K562 (cell line): ENCODE measurements at regions not wholly inside any gene's neighbourhood (a gene's known extent, or its start where the extent isn't known, plus 50 kb on each side); places are given as distances from the start of the nearest gene placed in this dataset.

Source experiments
- ATAC-seq: fragments of 200-7000 bp; cut with Tn5 transposase; 3 replicates; pipeline ENCODE4 v1.9.1; 2020; ENCODE audit warnings: moderate library complexity
- BruUV-seq: library from RNA; stranded (reverse); fragments of 400-500 nt; replicated peaks from 2 replicates; lab custom pipeline; 2021; lab: Mats Ljungman, UMichigan
- CTCF ChIA-PET: fragments of 300-600 bp; formaldehyde crosslinking; extraction: SDS; loops from one replicate; lab custom pipeline; 2021; ENCODE audit warnings: low intra/inter-chr PET ratio; lab: Yijun Ruan, JAX
- POLR2A ChIA-PET: fragments of 300-600, 350-650 bp; sonication (Branson Sonifier 250); formaldehyde crosslinking; extraction: SDS; loops from one replicate; lab custom pipeline; 2021; ENCODE audit warnings: antibody characterized with exemption, inconsistent platforms; lab: Yijun Ruan, JAX
- DNase-seq, 4 experiments: peaks; one replicate each; pipeline versions ENCODE4 v3.0.0 to v3.0.0-alpha.2; 2011 to 2018; ENCODE audit warnings: low spot score in 3 of 4, mixed read lengths in 3 of 4; ENCODE audit errors: extremely low read depth in 1 of 4
- FAIRE-seq: peaks from 2 replicates; lab custom pipeline; 2011; peaks lifted over from hg19 to GRCh38; lab: Jason Lieb, UNC
- H2AFZ ChIP-seq: 2 replicates; pipeline ENCODE4 v1.6.0; 2011; ENCODE audit warnings: low read depth, low read length, control low read depth, inconsistent platforms
- H3K27ac ChIP-seq: fragments of 200-600 bp; 3 replicates; pipeline ENCODE4 v1.8.0; 2011; ENCODE audit warnings: low read depth, mild to moderate bottlenecking, control low read depth, inconsistent platforms, low read length, moderate library complexity, mixed read lengths; ENCODE audit errors: extremely low read depth
- H3K27me3 ChIP-seq, 2 experiments: fragments of 300-600 bp in 1 of 2; 2 replicates in 1 of 2; 3 replicates in 1 of 2; pipeline versions ENCODE4 v1.6.0 to v1.8.0; 2011; ENCODE audit warnings: inconsistent platforms in 2 of 2, low read length in 2 of 2, mild to moderate bottlenecking in 1 of 2, mixed read lengths in 1 of 2, moderate library complexity in 1 of 2; ENCODE audit not compliant: control insufficient read depth in 2 of 2, insufficient read depth in 2 of 2
- H3K36me3 ChIP-seq: fragments of 300-600 bp; 3 replicates; pipeline ENCODE4 v1.8.0; 2011; ENCODE audit warnings: mild to moderate bottlenecking, low read length, inconsistent platforms; ENCODE audit not compliant: control insufficient read depth, insufficient read depth
- H3K4me1 ChIP-seq, 2 experiments: fragments of 200-600 bp in 1 of 2; replicated peaks in 1 of 2; 2 replicates in 1 of 2; 3 replicates in 1 of 2; pipeline versions ENCODE4 v1.5.1 to v1.8.0; 2011; ENCODE audit warnings: inconsistent platforms in 2 of 2, low read length in 2 of 2, mild to moderate bottlenecking in 1 of 2, mixed read lengths in 1 of 2, moderate library complexity in 1 of 2; ENCODE audit not compliant: control insufficient read depth in 2 of 2, insufficient read depth in 2 of 2
- H3K4me2 ChIP-seq: 2 replicates; pipeline ENCODE4 v1.6.1; 2011; ENCODE audit warnings: low read length, control low read depth, inconsistent platforms, mixed read lengths; ENCODE audit not compliant: insufficient read depth
- H3K4me3 ChIP-seq: fragments of 200-600 bp; sonication (generic), shearing (Covaris generic); 2 replicates; pipeline ENCODE4 v1.5.1; 2016; ENCODE audit warnings: control low read depth, inconsistent platforms
- H3K79me2 ChIP-seq: fragments of 200-600 bp; 3 replicates; pipeline ENCODE4 v1.8.0; 2011; ENCODE audit warnings: low read length, inconsistent platforms; ENCODE audit not compliant: control insufficient read depth, insufficient read depth
- H3K9ac ChIP-seq, 2 experiments: 2 replicates each; pipeline versions ENCODE4 v1.6.0 to v1.6.1; 2011; ENCODE audit warnings: low read depth in 2 of 2, low read length in 2 of 2, control low read depth in 1 of 2, inconsistent platforms in 1 of 2, mild to moderate bottlenecking in 1 of 2, mixed read lengths in 1 of 2; ENCODE audit not compliant: insufficient read depth in 1 of 2
- H3K9me1 ChIP-seq: one replicate; pipeline ENCODE4 v1.6.0; 2011; ENCODE audit warnings: inconsistent platforms, mild to moderate bottlenecking, low read length, moderate library complexity; ENCODE audit not compliant: control insufficient read depth, insufficient read depth
- H3K9me3 ChIP-seq: replicated peaks from 2 replicates; pipeline ENCODE4 v1.5.1; 2011; ENCODE audit warnings: low read depth, low read length, inconsistent platforms; ENCODE audit not compliant: control insufficient read depth, insufficient read depth
- H4K20me1 ChIP-seq: replicated peaks from 2 replicates; pipeline ENCODE4 v1.6.1; 2011; ENCODE audit warnings: low read length, inconsistent platforms, mixed read lengths; ENCODE audit not compliant: control insufficient read depth, insufficient read depth
- C11orf30 ChIP-seq: fragments of 450-650 bp; IDR thresholded peaks from 2 replicates; pipeline ENCODE4 v1.6.1; 2016; ENCODE audit warnings: low read depth, mild to moderate bottlenecking
- CTBP1 ChIP-seq: fragments of 450-650 bp; IDR thresholded peaks from 2 replicates; pipeline ENCODE4 v1.6.1; 2016; ENCODE audit warnings: borderline replicate concordance
- ESRRA ChIP-seq: fragments of 450-650 bp; IDR thresholded peaks from 2 replicates; pipeline ENCODE4 v1.6.1; 2014; ENCODE audit warnings: low read depth, mild to moderate bottlenecking, moderate library complexity, borderline replicate concordance
- MAFF ChIP-seq: IDR thresholded peaks from 2 replicates; pipeline ENCODE4 v1.6.1; 2012; ENCODE audit warnings: low read length, improper control_type of control experiment
- MAFG ChIP-seq: fragments of 450-650 bp; conservative IDR thresholded peaks from 2 replicates; pipeline ENCODE4 v1.6.1; 2016; ENCODE audit warnings: missing genetic modification characterization, missing compliant biosample characterization
- MAFK ChIP-seq: IDR thresholded peaks from 2 replicates; pipeline ENCODE4 v1.6.1; 2011; ENCODE audit warnings: low read length, improper control_type of control experiment
- MAX ChIP-seq: sonication (generic); formaldehyde crosslinking; IDR thresholded peaks from 2 replicates; pipeline ENCODE4 v1.9.0; 2022; ENCODE audit warnings: mild to moderate bottlenecking, missing genetic modification reagents
- MTF1 ChIP-seq: fragments of 250-450 bp; sonication (Bioruptor Pico); IDR thresholded peaks from 2 replicates; pipeline ENCODE4 v1.9.0; 2021; ENCODE audit warnings: moderate library complexity, mild to moderate bottlenecking, inconsistent platforms, borderline replicate concordance
- STAT5A ChIP-seq: IDR thresholded peaks from 2 replicates; pipeline ENCODE4 v1.6.1; 2012; ENCODE audit warnings: low read length, inconsistent platforms, borderline replicate concordance
- ZNF316 ChIP-seq: fragments of 450-650 bp; IDR thresholded peaks from 2 replicates; pipeline ENCODE4 v1.6.1; 2016
- ZNF511 ChIP-seq: sonication (generic); formaldehyde crosslinking; IDR thresholded peaks from 2 replicates; pipeline ENCODE4 v1.8.0; 2022; ENCODE audit warnings: mild to moderate bottlenecking, missing genetic modification reagents
- WGBS: fragments of 100-300 bp; shearing (Covaris generic); methylation state at CpG from one replicate; pipeline ENCODE4 v1.1.6; 2016; ENCODE audit warnings: low coverage, mixed read lengths; ENCODE audit not compliant: insufficient coverage; ENCODE audit errors: missing lambda C conversion rate; 5-methylcytosine and 5-hydroxymethylcytosine counted together
- in situ Hi-C: fragments of 300-500 bp; cut with MboI; formaldehyde crosslinking; loops from 4 replicates; pipeline ENCODE4 v1.15.0; 2018; ENCODE audit warnings: inconsistent platforms, mixed read lengths
- intact Hi-C: fragments of 100-400 bp; cut with micrococcal nuclease; formaldehyde crosslinking; loops from 2 replicates; pipeline ENCODE4 v1.14.2; 2022

GRCh38 chr9:19577411-19577810, 168.6 kb downstream of the ACER2 start:
- WGBS: 3% methylated on average over 3 of the region's 3 CpGs
- no peak overlapping the region for H3K27ac ChIP-seq
- FAIRE-seq (no peak), ATAC-seq (no peak), DNase-seq (no peak)
- no peaks in the 10 kb centered on the region for H3K9me1 ChIP-seq
- H3K9me3 ChIP-seq: no peaks in the 10 kb centered on the region
- H3K4me3 ChIP-seq: no peak overlapping the region
- ChIA-PET POLR2A (no interaction called here), CTCF (no interaction called here)
- H3K4me1 ChIP-seq: no peaks in the 10 kb centered on the region
- no peaks in the 10 kb centered on the region for H3K79me2 ChIP-seq
- no peaks in the 10 kb centered on the region for H4K20me1 ChIP-seq
- no peak overlapping the region for H2AFZ ChIP-seq
- no peaks in the 10 kb centered on the region for H3K36me3 ChIP-seq
- H3K9ac ChIP-seq: no peak overlapping the region
- no peaks in the 10 kb centered on the region for H3K27me3 ChIP-seq
- BruUV-seq: no TSS peak
- intact Hi-C loops: no loop called here
- no peak overlapping the region for H3K4me2 ChIP-seq
- TF ChIP-seq CTBP1 (no peak), ZNF316 (peak; percentile 70), STAT5A (no peak), MAX (CRISPR knock-in tag) (no peak), ESRRA (no peak), MTF1 (CRISPR knock-in tag) (no peak), MAFK (peak; percentile 86), C11orf30 (peak; percentile 52), ZNF511 (CRISPR knock-in tag) (no peak), MAFF (peak; percentile 83), MAFG (tag) (peak; percentile 55)
- in situ Hi-C loops: no loop called here
